OCI-LY3 (cell line): ENCODE measurements at regions not wholly inside any gene's neighbourhood (a gene's known extent, or its start where the extent isn't known, plus 50 kb on each side); places are given as distances from the start of the nearest gene placed in this dataset.

Source experiments
- EZH2phosphoT487 ChIP-seq: fragments of 200-600 bp; shearing (Covaris generic); IDR thresholded peaks from 2 replicates; pipeline ENCODE4 v1.6.1; 2018; ENCODE audit warnings: antibody characterized with exemption, mixed run types, low read depth
- TF ChIP-seq, protein P1 (sequence below): fragments of 200-600, 300-600 bp; sonication (generic); IDR thresholded peaks from 2 replicates; pipeline ENCODE4 v1.5.1; 2014; ENCODE audit warnings: antibody characterized with exemption, low read length, low read depth

DNA sequence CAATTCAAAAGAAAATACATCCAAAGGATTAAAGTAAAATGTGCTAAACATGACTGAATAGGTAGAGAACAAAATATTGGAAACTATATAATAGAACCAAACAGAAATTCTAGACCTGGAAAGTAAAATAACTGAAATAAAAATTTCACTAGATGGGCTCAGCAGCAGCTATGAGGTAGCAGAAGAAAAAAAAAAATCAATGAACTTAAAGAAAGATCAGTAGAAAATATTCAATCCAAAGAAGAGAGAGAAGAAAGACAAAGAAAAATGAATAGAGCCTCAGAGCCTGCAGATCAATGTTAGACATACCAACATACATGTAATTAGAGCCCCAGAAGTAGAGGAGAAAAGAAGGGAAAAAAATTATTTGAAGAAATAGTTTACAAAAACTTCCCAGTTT lies 129.6 kb upstream of the RNF32 start:
- no peak for TF ChIP-seq EZH2phosphoT487
- TF ChIP-seq, protein P1, sequence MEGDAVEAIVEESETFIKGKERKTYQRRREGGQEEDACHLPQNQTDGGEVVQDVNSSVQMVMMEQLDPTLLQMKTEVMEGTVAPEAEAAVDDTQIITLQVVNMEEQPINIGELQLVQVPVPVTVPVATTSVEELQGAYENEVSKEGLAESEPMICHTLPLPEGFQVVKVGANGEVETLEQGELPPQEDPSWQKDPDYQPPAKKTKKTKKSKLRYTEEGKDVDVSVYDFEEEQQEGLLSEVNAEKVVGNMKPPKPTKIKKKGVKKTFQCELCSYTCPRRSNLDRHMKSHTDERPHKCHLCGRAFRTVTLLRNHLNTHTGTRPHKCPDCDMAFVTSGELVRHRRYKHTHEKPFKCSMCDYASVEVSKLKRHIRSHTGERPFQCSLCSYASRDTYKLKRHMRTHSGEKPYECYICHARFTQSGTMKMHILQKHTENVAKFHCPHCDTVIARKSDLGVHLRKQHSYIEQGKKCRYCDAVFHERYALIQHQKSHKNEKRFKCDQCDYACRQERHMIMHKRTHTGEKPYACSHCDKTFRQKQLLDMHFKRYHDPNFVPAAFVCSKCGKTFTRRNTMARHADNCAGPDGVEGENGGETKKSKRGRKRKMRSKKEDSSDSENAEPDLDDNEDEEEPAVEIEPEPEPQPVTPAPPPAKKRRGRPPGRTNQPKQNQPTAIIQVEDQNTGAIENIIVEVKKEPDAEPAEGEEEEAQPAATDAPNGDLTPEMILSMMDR: no peak
